Liver (tissue), 3 donors: ENCODE measurements at regions not wholly inside any gene's neighbourhood (a gene's known extent, or its start where the extent isn't known, plus 50 kb on each side); places are given as distances from the start of the nearest gene placed in this dataset.

ENCODE experiments used
- EGR1 ChIP-seq, 2 donors: IDR thresholded peaks; 2 replicates each; pipeline ENCODE4 v1.6.1; 2016 to 2018; ENCODE audit warnings: antibody characterized with exemption in 2 of 2, low read depth in 2 of 2
- HNF4A ChIP-seq, 2 donors: conservative IDR thresholded peaks; 2 replicates each; pipeline ENCODE4 v1.6.1; 2016; ENCODE audit warnings: antibody characterized with exemption in 2 of 2, mild to moderate bottlenecking in 2 of 2
- JUND ChIP-seq, 2 donors: IDR thresholded peaks; 2 replicates each; pipeline ENCODE4 v1.6.1; 2016; ENCODE audit warnings: antibody characterized with exemption in 2 of 2
- RAD21 ChIP-seq, 2 donors: IDR thresholded peaks; 2 replicates each; pipeline ENCODE4 v1.6.1; 2016; ENCODE audit warnings: antibody characterized with exemption in 2 of 2, mild to moderate bottlenecking in 2 of 2
- SP1 ChIP-seq: IDR thresholded peaks from 2 replicates; pipeline ENCODE4 v1.6.1; 2018; ENCODE audit warnings: antibody characterized with exemption, mild to moderate bottlenecking
- TAF1 ChIP-seq: conservative IDR thresholded peaks from 2 replicates; pipeline ENCODE4 v1.6.1; 2016; ENCODE audit warnings: antibody characterized with exemption, mild to moderate bottlenecking
- YY1 ChIP-seq: IDR thresholded peaks from 2 replicates; pipeline ENCODE4 v1.6.1; 2016; ENCODE audit warnings: antibody characterized with exemption, mild to moderate bottlenecking
- TF ChIP-seq, protein P1 (sequence below): fragments of 150-350 bp; IDR thresholded peaks from 2 replicates; pipeline ENCODE4 v1.5.1; 2017; ENCODE audit warnings: improper control_type of control experiment, low read depth, low read length; ENCODE audit not compliant: missing input control
- TF ChIP-seq, protein P2 (sequence below): IDR thresholded peaks from 2 replicates; pipeline ENCODE4 v1.6.1; 2016; ENCODE audit warnings: antibody characterized with exemption
- TF ChIP-seq, protein P3 (sequence below): IDR thresholded peaks from 2 replicates; pipeline ENCODE4 v1.6.1; 2016; ENCODE audit warnings: antibody characterized with exemption
- TF ChIP-seq, protein P4 (sequence below): IDR thresholded peaks from 2 replicates; pipeline ENCODE4 v1.6.1; 2016; ENCODE audit warnings: antibody characterized with exemption, mild to moderate bottlenecking
- donor health status: healthy.
- donor health status: healthy.

DNA sequence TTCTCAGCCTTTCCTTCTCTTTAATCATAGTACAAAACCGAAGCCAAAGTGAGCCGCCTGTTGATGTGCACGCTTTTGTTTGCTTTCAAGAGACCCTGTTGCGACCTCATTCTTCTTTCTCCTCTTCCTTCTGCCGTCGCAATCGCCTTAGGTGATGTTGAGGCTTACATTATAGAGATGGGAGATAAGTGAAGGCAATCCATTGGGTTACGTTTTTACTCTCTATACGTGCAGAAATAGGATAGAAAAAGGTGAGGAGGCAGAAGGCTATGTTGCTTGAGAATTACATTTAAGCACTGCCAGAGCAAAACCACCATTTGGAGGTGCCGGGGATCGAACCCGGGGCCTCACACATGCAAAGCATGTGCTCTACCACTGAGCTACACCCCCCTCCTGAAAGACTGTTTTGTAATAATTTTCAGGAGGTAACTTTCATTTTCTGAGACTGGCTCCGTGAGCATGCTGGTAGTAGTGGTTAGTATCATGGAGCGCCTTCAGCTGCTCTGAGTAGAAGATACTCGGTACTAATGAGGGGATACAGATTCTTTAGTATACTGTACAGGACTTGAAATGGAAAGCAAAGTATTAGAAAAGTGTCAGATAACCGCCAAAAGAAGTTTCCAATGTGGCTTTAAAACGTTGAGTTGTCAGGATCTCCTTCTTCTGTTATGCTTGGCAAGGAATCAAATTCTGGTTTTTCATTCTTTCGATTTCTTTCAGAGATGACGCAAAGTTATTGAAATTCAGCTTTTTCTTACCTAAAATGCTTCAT is 165.6 kb downstream of the TRIM27 start:
- TF ChIP-seq, protein P1, sequence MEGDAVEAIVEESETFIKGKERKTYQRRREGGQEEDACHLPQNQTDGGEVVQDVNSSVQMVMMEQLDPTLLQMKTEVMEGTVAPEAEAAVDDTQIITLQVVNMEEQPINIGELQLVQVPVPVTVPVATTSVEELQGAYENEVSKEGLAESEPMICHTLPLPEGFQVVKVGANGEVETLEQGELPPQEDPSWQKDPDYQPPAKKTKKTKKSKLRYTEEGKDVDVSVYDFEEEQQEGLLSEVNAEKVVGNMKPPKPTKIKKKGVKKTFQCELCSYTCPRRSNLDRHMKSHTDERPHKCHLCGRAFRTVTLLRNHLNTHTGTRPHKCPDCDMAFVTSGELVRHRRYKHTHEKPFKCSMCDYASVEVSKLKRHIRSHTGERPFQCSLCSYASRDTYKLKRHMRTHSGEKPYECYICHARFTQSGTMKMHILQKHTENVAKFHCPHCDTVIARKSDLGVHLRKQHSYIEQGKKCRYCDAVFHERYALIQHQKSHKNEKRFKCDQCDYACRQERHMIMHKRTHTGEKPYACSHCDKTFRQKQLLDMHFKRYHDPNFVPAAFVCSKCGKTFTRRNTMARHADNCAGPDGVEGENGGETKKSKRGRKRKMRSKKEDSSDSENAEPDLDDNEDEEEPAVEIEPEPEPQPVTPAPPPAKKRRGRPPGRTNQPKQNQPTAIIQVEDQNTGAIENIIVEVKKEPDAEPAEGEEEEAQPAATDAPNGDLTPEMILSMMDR, result no peak
- TF ChIP-seq YY1 (no peak), RAD21 (IDR thresholded peaks at IDR 0.05) (no peak), JUND (IDR thresholded peaks at IDR 0.05) (no peak), TAF1 (no peak), EGR1 (IDR thresholded peaks at IDR 0.05; ENCODE audit: low read depth in 2 of 2) (no peak), SP1 (no peak), HNF4A (conservative IDR thresholded peaks at IDR 0.05) (no peak)
- TF ChIP-seq, protein P2, sequence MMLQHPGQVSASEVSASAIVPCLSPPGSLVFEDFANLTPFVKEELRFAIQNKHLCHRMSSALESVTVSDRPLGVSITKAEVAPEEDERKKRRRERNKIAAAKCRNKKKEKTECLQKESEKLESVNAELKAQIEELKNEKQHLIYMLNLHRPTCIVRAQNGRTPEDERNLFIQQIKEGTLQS, result no peak
- TF ChIP-seq, protein P3, sequence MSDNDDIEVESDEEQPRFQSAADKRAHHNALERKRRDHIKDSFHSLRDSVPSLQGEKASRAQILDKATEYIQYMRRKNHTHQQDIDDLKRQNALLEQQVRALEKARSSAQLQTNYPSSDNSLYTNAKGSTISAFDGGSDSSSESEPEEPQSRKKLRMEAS, result no peak
- TF ChIP-seq, protein P4, sequence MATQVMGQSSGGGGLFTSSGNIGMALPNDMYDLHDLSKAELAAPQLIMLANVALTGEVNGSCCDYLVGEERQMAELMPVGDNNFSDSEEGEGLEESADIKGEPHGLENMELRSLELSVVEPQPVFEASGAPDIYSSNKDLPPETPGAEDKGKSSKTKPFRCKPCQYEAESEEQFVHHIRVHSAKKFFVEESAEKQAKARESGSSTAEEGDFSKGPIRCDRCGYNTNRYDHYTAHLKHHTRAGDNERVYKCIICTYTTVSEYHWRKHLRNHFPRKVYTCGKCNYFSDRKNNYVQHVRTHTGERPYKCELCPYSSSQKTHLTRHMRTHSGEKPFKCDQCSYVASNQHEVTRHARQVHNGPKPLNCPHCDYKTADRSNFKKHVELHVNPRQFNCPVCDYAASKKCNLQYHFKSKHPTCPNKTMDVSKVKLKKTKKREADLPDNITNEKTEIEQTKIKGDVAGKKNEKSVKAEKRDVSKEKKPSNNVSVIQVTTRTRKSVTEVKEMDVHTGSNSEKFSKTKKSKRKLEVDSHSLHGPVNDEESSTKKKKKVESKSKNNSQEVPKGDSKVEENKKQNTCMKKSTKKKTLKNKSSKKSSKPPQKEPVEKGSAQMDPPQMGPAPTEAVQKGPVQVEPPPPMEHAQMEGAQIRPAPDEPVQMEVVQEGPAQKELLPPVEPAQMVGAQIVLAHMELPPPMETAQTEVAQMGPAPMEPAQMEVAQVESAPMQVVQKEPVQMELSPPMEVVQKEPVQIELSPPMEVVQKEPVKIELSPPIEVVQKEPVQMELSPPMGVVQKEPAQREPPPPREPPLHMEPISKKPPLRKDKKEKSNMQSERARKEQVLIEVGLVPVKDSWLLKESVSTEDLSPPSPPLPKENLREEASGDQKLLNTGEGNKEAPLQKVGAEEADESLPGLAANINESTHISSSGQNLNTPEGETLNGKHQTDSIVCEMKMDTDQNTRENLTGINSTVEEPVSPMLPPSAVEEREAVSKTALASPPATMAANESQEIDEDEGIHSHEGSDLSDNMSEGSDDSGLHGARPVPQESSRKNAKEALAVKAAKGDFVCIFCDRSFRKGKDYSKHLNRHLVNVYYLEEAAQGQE, result no peak
